HEK293 (cell line): ENCODE measurements at regions not wholly inside any gene's neighbourhood (a gene's known extent, or its start where the extent isn't known, plus 50 kb on each side); places are given as distances from the start of the nearest gene placed in this dataset.

Experiments used
- CTCF ChIA-PET: fragments of 350-600 bp; formaldehyde crosslinking; extraction: SDS; loops from one replicate; lab custom pipeline; 2021; ENCODE audit warnings: antibody characterized with exemption; lab: Yijun Ruan, JAX
- POLR2A ChIA-PET: fragments of 300-600 bp; formaldehyde crosslinking; extraction: SDS; loops from one replicate; lab custom pipeline; 2020; ENCODE audit warnings: antibody characterized with exemption, inconsistent platforms; lab: Yijun Ruan, JAX
- H3K27ac ChIP-seq: fragments of 200-500 bp; sonication (Bioruptor generic); 2 replicates; pipeline ENCODE4 v1.5.1; 2014; ENCODE audit warnings: low read depth, low read length, control low read depth, inconsistent platforms; ENCODE audit errors: extremely low read depth
- H3K36me3 ChIP-seq, 2 experiments: fragments of 200-500 bp in 1 of 2; sonication (Bioruptor generic) in 1 of 2; 1 replicate in 1 of 2; 2 replicates in 1 of 2; pipeline ENCODE4 v1.5.1; 2014 to 2017; ENCODE audit warnings: inconsistent platforms in 2 of 2, low read length in 2 of 2; ENCODE audit not compliant: control insufficient read depth in 2 of 2, insufficient read depth in 1 of 2
- H3K4me1 ChIP-seq: fragments of 200-500 bp; sonication (Bioruptor generic); 2 replicates; pipeline ENCODE4 v1.5.1; 2014; ENCODE audit warnings: mild to moderate bottlenecking, low read length, inconsistent platforms; ENCODE audit not compliant: control insufficient read depth, insufficient read depth
- H3K4me3 ChIP-seq: 2 replicates; pipeline ENCODE4 v1.5.1; 2011; ENCODE audit warnings: low read depth, mild to moderate bottlenecking, control low read depth, low read length, moderate library complexity
- H3K9me3 ChIP-seq: fragments of 200-500 bp; sonication (Bioruptor generic); 2 replicates; pipeline ENCODE4 v1.5.1; 2014; ENCODE audit warnings: low read depth, low read length, inconsistent platforms; ENCODE audit not compliant: control insufficient read depth, insufficient read depth
- GFI1B ChIP-seq: fragments of 450-650 bp; formaldehyde crosslinking; IDR thresholded peaks from 2 replicates; pipeline ENCODE4 v1.5.1; 2016; ENCODE audit warnings: missing biosample characterization, missing genetic modification characterization
- GLI4 ChIP-seq: fragments of 450-650 bp; formaldehyde crosslinking; IDR thresholded peaks from 2 replicates; pipeline ENCODE4 v1.5.1; 2016; ENCODE audit warnings: missing biosample characterization, missing genetic modification characterization
- GLIS1 ChIP-seq: fragments of 450-650 bp; formaldehyde crosslinking; IDR thresholded peaks from 2 replicates; pipeline ENCODE4 v1.5.1; 2016; ENCODE audit warnings: missing biosample characterization, missing genetic modification characterization
- SCRT2 ChIP-seq: fragments of 450-650 bp; formaldehyde crosslinking; IDR thresholded peaks from 2 replicates; pipeline ENCODE4 v1.5.1; 2016; ENCODE audit warnings: missing biosample characterization, missing genetic modification characterization
- YY2 ChIP-seq: fragments of 450-650 bp; formaldehyde crosslinking; IDR thresholded peaks from 2 replicates; pipeline ENCODE4 v1.5.1; 2016; ENCODE audit warnings: missing biosample characterization, missing genetic modification characterization
- ZBTB1 ChIP-seq: fragments of 450-650 bp; formaldehyde crosslinking; IDR thresholded peaks from 2 replicates; pipeline ENCODE4 v1.5.1; 2016; ENCODE audit warnings: missing biosample characterization, missing genetic modification characterization
- ZFP3 ChIP-seq: fragments of 450-650 bp; formaldehyde crosslinking; IDR thresholded peaks from 2 replicates; pipeline ENCODE4 v1.5.1; 2016; ENCODE audit warnings: low read depth, missing biosample characterization, missing genetic modification characterization
- ZFP37 ChIP-seq: fragments of 450-650 bp; formaldehyde crosslinking; IDR thresholded peaks from 2 replicates; pipeline ENCODE4 v1.5.1; 2016; ENCODE audit warnings: missing biosample characterization, missing genetic modification characterization
- ZNF169 ChIP-seq: fragments of 450-650 bp; formaldehyde crosslinking; IDR thresholded peaks from 2 replicates; pipeline ENCODE4 v1.5.1; 2016; ENCODE audit warnings: missing biosample characterization, missing genetic modification characterization
- ZNF223 ChIP-seq: fragments of 450-650 bp; formaldehyde crosslinking; IDR thresholded peaks from 2 replicates; pipeline ENCODE4 v1.5.1; 2016; ENCODE audit warnings: missing biosample characterization, missing genetic modification characterization
- ZNF280C ChIP-seq: fragments of 450-650 bp; formaldehyde crosslinking; IDR thresholded peaks from 2 replicates; pipeline ENCODE4 v1.5.1; 2016; ENCODE audit warnings: missing biosample characterization, missing genetic modification characterization
- ZNF549 ChIP-seq: fragments of 450-650 bp; IDR thresholded peaks from 2 replicates; pipeline ENCODE4 v1.5.1; 2018; ENCODE audit warnings: missing biosample characterization, missing genetic modification characterization, mild to moderate bottlenecking, inconsistent platforms, moderate library complexity
- ZNF596 ChIP-seq: fragments of 450-650 bp; IDR thresholded peaks from 2 replicates; pipeline ENCODE4 v1.5.0; 2018; ENCODE audit warnings: missing biosample characterization, mild to moderate bottlenecking, missing genetic modification characterization, moderate library complexity
- ZNF654 ChIP-seq: fragments of 450-650 bp; formaldehyde crosslinking; IDR thresholded peaks from 2 replicates; pipeline ENCODE4 v1.5.1; 2016; ENCODE audit warnings: low read depth, missing biosample characterization, missing genetic modification characterization
- ZNF843 ChIP-seq: fragments of 450-650 bp; formaldehyde crosslinking; IDR thresholded peaks from 2 replicates; pipeline ENCODE4 v1.5.1; 2016; ENCODE audit warnings: missing biosample characterization, missing genetic modification characterization
- TF ChIP-seq, protein P1 (sequence below): fragments of 450-650 bp; formaldehyde crosslinking; conservative IDR thresholded peaks from 2 replicates; pipeline ENCODE4 v1.5.1; 2016; ENCODE audit warnings: low read depth, missing biosample characterization, missing genetic modification characterization
- TF ChIP-seq, protein P2 (sequence below): fragments of 450-650 bp; formaldehyde crosslinking; IDR thresholded peaks from 2 replicates; pipeline ENCODE4 v1.5.1; 2017; ENCODE audit warnings: missing biosample characterization, missing genetic modification characterization

GRCh38 chr7:97630116-97630515 lies 101.8 kb upstream of the TAC1 start:
- Histone ChIP-seq H3K4me3 (no peak overlapping the region), H3K36me3 (no peaks in the 10 kb centered on the region), H3K27ac (no peak overlapping the region)
- CTCF ChIA-PET = no interaction called here
- POLR2A ChIA-PET = no interaction called here
- no peak for TF ChIP-seq SCRT2 (tag by site-specific recombination)
- TF ChIP-seq, protein P1, sequence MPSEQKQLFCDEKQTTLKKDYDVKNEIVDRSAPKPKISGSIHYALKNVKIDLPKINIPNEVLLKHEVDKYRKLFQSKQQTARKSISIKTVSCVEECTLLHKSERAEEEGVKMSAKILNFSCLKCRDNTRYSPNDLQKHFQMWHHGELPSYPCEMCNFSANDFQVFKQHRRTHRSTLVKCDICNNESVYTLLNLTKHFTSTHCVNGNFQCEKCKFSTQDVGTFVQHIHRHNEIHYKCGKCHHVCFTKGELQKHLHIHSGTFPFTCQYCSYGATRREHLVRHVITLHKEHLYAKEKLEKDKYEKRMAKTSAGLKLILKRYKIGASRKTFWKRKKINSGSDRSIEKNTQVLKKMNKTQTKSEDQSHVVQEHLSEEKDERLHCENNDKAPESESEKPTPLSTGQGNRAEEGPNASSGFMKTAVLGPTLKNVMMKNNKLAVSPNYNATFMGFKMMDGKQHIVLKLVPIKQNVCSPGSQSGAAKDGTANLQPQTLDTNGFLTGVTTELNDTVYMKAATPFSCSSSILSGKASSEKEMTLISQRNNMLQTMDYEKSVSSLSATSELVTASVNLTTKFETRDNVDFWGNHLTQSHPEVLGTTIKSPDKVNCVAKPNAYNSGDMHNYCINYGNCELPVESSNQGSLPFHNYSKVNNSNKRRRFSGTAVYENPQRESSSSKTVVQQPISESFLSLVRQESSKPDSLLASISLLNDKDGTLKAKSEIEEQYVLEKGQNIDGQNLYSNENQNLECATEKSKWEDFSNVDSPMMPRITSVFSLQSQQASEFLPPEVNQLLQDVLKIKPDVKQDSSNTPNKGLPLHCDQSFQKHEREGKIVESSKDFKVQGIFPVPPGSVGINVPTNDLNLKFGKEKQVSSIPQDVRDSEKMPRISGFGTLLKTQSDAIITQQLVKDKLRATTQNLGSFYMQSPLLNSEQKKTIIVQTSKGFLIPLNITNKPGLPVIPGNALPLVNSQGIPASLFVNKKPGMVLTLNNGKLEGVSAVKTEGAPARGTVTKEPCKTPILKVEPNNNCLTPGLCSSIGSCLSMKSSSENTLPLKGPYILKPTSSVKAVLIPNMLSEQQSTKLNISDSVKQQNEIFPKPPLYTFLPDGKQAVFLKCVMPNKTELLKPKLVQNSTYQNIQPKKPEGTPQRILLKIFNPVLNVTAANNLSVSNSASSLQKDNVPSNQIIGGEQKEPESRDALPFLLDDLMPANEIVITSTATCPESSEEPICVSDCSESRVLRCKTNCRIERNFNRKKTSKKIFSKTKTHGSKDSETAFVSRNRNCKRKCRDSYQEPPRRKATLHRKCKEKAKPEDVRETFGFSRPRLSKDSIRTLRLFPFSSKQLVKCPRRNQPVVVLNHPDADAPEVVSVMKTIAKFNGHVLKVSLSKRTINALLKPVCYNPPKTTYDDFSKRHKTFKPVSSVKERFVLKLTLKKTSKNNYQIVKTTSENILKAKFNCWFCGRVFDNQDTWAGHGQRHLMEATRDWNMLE (tag by site-specific recombination) = no peak
- no peak for TF ChIP-seq ZFP3 (tag by site-specific recombination)
- TF ChIP-seq, all 188 proteins: peak for 0
- Histone ChIP-seq H3K4me1 (no peaks in the 10 kb centered on the region), H3K9me3 (no peaks in the 10 kb centered on the region)

GRCh38 chr7:97635622-97636021 lies 96.3 kb upstream of the TAC1 start:
- Histone ChIP-seq H3K36me3 (no peaks in the 10 kb centered on the region), H3K4me3 (no peak overlapping the region), H3K27ac (no peak overlapping the region), H3K9me3 (no peaks in the 10 kb centered on the region), H3K4me1 (no peaks in the 10 kb centered on the region)
- CTCF ChIA-PET = no interaction called here
- TF ChIP-seq SCRT2 (tag by site-specific recombination) (no peak), ZNF843 (tag by site-specific recombination) (no peak)
- POLR2A ChIA-PET = no interaction called here

- H3K36me3 ChIP-seq = no peaks in the 10 kb centered on the region
- TF ChIP-seq ZFP37 (tag by site-specific recombination) = no peak
- TF ChIP-seq ZNF596 (tag by site-specific recombination) = no peak
- no peak for TF ChIP-seq ZFP3 (tag by site-specific recombination)
- no peak for TF ChIP-seq ZBTB1 (tag by site-specific recombination)
- TF ChIP-seq, protein P2, sequence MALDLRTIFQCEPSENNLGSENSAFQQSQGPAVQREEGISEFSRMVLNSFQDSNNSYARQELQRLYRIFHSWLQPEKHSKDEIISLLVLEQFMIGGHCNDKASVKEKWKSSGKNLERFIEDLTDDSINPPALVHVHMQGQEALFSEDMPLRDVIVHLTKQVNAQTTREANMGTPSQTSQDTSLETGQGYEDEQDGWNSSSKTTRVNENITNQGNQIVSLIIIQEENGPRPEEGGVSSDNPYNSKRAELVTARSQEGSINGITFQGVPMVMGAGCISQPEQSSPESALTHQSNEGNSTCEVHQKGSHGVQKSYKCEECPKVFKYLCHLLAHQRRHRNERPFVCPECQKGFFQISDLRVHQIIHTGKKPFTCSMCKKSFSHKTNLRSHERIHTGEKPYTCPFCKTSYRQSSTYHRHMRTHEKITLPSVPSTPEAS (tag by site-specific recombination) = no peak
- TF ChIP-seq GLIS1 = no peak
- no peak for TF ChIP-seq GFI1B (tag by site-specific recombination)
- no peak for TF ChIP-seq YY2 (tag by site-specific recombination)
- no peak for TF ChIP-seq ZNF280C
- no peak for TF ChIP-seq ZNF169 (tag by site-specific recombination)
- no peak for TF ChIP-seq GLI4 (tag by site-specific recombination)
- no peak for TF ChIP-seq ZNF654 (tag by site-specific recombination)
- TF ChIP-seq ZNF549 (tag by site-specific recombination) = no peak
- TF ChIP-seq ZNF223 (tag by site-specific recombination) = no peak
- no peak overlapping the region for H3K27ac ChIP-seq
- POLR2A ChIA-PET = no interaction called here
- H3K9me3 ChIP-seq = no peaks in the 10 kb centered on the region
- no peak overlapping the region for H3K4me3 ChIP-seq
- H3K4me1 ChIP-seq = no peaks in the 10 kb centered on the region
- CTCF ChIA-PET = no interaction called here
Measured at GRCh38 chr7:97639036-97639435, 92.8 kb upstream of the TAC1 start.
